Fibroblast of the aortic adventitia (primary cell): ENCODE measurements at regions not wholly inside any gene's neighbourhood (a gene's known extent, or its start where the extent isn't known, plus 50 kb on each side); places are given as distances from the start of the nearest gene placed in this dataset.

ENCODE experiments used
- DNase-seq: peaks from one replicate; pipeline ENCODE4 v3.0.0-alpha.2; 2010; ENCODE audit warnings: low read depth
- H3K4me3 ChIP-seq: 2 replicates; pipeline ENCODE4 v1.5.1; 2011; ENCODE audit warnings: low read depth, mild to moderate bottlenecking, control low read depth, low read length, moderate library complexity
- TF ChIP-seq, protein P1 (sequence below): IDR thresholded peaks from 2 replicates; pipeline ENCODE4 v1.5.1; 2011; ENCODE audit warnings: mild to moderate bottlenecking, low read length, control low read depth, inconsistent platforms; ENCODE audit not compliant: insufficient read depth

DNA sequence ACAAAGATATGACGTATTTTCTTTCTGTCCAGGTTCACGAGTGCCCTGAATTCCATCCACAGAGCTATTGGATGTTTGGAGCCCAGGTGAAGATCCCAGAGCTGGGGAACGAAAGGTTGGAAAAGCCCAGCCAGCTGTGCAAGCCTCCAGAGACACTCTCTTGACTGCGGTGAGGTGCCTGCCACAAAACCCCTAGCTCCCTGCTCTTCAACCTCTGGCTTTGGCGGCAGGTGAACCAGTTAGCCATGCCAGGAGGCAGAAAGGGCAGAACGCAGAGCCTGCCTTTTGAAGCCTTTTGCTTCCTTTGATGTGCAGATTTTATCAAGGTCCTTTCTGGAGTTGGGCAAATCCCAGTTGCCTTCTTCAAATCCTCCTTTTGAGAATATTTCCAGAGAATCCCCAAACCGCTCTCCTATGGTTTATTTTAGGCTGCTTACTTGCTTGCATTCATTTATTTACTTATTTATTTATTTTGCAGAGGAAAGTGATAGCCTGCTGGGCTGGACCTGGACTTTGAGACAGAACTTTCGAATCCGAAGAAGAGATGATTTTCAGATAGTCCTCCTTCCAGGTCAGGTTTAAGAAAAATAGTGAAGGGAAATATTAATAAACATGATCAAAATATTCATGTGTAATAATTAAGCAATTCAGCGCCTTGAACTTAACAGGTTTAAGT is 411.2 kb upstream of the TBX3 start:
- TF ChIP-seq, protein P1, sequence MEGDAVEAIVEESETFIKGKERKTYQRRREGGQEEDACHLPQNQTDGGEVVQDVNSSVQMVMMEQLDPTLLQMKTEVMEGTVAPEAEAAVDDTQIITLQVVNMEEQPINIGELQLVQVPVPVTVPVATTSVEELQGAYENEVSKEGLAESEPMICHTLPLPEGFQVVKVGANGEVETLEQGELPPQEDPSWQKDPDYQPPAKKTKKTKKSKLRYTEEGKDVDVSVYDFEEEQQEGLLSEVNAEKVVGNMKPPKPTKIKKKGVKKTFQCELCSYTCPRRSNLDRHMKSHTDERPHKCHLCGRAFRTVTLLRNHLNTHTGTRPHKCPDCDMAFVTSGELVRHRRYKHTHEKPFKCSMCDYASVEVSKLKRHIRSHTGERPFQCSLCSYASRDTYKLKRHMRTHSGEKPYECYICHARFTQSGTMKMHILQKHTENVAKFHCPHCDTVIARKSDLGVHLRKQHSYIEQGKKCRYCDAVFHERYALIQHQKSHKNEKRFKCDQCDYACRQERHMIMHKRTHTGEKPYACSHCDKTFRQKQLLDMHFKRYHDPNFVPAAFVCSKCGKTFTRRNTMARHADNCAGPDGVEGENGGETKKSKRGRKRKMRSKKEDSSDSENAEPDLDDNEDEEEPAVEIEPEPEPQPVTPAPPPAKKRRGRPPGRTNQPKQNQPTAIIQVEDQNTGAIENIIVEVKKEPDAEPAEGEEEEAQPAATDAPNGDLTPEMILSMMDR = no peak
- no peak overlapping the region for H3K4me3 ChIP-seq
- DNase-seq = no peak

DNA sequence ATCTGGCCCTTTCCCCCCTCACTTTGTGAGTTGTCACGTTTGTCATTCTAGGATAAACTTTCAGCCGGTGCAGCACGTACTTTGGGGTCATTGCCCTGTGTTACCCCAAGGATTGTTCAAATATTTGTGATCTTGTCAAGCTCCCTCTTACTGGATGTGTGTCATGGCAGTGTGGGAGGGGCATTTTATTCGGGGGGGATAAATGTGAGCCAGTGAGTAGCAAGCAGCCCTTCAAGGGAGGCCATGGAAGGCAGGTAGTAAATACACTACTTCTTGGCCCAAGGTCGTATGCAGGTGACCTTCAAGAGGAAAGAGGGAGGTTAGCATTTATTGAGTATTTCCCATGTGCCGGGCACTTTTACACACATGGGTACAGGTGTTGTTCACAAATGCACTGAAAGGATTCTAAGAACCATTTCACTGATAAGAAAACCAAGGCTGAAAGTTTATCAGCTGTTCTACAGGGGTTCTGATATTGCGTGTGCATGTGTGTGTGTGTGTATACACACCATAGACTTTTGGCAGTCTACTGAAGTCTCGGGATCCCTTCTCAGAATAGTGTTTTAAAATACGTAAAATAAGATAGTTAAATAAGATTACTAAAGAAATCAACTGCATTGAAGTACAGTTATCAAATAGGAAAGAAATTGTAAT is 410.3 kb upstream of the TBX3 start:
- no peak for DNase-seq
- H3K4me3 ChIP-seq = no peak overlapping the region
- TF ChIP-seq, protein P1 = no peak

DNA sequence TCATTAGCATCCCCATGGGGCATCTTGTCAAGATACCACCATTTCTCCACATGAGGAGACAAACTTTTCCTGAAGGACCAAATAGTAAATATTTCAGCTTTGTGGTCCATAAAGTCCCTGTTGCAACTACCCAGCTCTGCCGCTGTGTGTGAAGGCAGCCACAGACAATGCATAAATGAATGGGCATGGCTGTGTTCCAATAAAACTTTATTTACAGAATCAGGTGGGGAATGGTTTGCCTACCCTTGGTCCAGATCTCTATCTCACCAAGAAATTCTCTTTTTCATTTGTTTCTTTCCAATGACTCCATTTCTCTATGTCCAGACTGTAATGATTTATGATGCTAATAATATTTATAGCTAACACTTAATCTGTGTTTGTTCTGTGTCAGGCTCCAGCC is 409.3 kb upstream of the TBX3 start:
- H3K4me3 ChIP-seq = no peak overlapping the region
- TF ChIP-seq, protein P1 = no peak
- no peak for DNase-seq

DNA sequence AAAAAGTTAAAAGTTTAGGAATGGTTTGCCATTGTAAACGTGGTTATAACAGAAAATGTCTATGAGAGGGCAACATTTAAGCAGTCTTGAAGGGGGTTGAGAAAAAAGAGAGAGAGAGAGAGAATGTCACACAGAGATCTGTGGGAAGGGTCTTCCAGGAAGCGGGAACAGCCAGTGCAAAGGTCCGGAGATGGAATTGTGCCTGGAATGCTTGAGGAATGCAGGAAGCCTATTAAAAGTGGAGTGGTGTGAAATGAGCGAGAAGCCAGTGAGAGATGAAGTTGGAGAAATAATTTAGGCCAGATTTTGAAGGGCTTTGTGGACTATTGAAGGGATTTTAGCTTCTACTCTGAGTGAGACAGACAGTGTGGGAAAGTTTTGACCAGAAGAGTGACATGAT is 406.8 kb upstream of the TBX3 start:
- DNase-seq = no peak
- H3K4me3 ChIP-seq = no peak overlapping the region
- TF ChIP-seq, protein P1 = no peak

DNA sequence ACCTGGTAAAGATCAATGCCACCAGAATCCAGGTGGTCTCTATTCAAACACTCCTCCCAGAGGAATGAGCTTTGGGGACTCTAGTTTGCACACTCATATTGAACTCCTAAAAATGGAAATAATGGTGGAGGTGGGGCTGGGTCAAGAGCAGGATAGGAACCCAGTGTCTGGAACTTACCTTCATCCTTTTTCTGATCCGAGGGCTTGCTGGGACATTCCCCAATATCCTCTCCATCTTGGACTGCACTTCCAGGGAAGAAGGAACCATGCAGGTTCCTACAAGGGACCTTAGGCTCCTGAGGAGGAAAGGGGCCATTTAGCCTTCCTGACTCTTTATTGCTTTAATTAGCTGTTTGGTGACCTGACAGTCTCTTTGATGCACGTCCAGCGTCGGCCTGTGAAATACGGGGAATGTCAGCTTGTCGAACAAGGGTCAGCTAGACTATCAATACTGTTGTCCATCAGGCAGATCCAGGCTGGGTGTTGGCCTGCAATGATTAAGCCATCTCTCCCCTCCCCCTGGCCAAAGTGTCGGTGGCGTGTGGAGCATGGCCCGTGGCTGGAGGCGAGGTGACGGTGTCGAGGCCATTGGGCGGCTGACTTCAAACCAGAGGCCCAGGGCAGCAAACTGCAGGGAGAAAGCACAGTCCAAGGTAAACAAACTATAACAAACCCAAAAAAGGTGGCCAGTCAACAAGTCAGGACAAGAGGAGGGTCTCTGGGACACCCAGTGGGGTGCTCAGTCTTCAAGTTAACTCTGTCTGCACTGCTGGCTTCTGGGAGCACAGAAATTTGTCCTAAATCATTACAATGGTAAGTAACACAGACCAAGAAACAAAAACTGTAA is 405.2 kb upstream of the TBX3 start:
- no peak for DNase-seq
- TF ChIP-seq, protein P1 = no peak

DNA sequence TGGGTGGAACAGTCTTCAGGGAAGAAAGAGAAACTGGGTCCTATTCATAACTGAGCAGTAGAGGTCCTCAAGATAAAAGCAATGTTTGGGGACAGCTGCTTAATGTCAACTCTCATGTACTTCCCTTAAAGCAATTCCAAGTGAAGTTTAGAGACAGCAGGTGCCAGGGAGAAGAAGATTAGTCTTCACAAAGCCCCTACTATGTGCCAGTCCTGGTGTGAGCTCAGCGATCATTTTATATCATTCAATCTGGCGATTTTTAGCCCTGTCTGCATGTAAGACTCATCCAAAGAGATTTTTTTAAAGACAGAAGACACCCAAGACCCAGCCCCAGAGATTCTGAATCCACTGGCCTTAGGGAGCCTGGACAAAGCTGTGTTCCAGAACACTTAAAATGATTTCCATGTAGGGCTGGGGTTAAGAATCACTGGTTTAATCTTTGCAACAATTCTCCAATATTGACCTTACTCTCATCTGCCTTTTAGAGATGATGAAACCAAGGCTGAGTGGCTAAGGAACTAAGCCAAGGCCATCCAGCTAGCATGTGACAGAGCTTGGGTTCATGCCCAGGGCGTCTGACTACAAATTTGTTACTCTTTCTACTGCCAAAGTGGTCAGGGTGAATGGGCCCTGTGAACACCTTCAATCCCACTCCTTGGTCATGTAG is 404.5 kb upstream of the TBX3 start:
- DNase-seq = no peak
- TF ChIP-seq, protein P1 = no peak
- H3K4me3 ChIP-seq = no peak overlapping the region

More for the DNA sequence above, 405.2 kb upstream of the TBX3 start:
- no peak overlapping the region for H3K4me3 ChIP-seq
